ENCODE measurements at regions not wholly inside any gene's neighbourhood (a gene's known extent, or its start where the extent isn't known, plus 50 kb on each side); places are given as distances from the start of the nearest gene placed in this dataset.
"Not testable (repeated sequence)": the region's sequence is repeated elsewhere in the genome, so short reads cannot be mapped to it uniquely, and the experiment has no call there.

DNA sequence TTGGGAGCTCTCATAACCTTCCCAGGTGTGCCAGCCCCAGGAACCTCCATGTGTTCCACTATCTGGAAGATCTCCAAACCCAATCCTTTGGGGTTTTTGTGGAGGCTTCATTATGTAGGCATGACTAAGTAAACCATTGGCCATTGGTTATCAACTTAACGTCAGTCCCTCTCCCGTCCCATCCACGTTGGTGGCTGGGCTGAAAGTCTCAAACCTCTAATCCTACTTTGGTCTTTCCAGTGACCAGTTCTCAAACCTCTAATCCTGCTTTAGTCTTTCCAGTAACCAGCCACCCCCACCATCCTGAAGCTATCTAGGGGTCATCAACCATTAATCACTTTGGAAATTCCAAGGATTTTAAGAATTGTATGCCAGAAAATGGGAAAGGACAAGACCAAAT lies 704.7 kb upstream of the TMEFF2 start:
- Histone ChIP-seq H3K36me3 (ENCODE audit: control insufficient read depth in 2 of 2, extremely low read depth in 1 of 2, insufficient read depth in 1 of 2, low read length in 1 of 2) (no peaks in the 10 kb centered on the region), H3K4me1 (ENCODE audit: control insufficient read depth in 1 of 2, extremely low read depth in 1 of 2, insufficient read depth in 2 of 2, low read length in 2 of 2) (no peaks in the 10 kb centered on the region), H3K27me3 (replicated peaks in 1 of 2; ENCODE audit: control insufficient read depth in 2 of 2, extremely low read depth in 1 of 2, insufficient read depth in 2 of 2, low read length in 1 of 2) (no peaks in the 10 kb centered on the region), H3K9me3 (no peaks in the 10 kb centered on the region), H3K27ac (ENCODE audit: low read length) (no peak overlapping the region), H3K4me3 (ENCODE audit: control insufficient read depth in 1 of 2, extremely low read depth in 1 of 2, low read length in 1 of 2) (no peak overlapping the region)
- ChIA-PET POLR2A (no interaction called here), CTCF (no interaction called here)
- no peak for ATAC-seq (replicated peaks in 1 of 4)
- Mint-ChIP-seq H3K27ac (no peak overlapping the region), H3K4me3 (no peak overlapping the region), H3K9me3 (peaks cover 0 to under 1% (median 0%) of the 10 kb centered on the region in 3 donors), H3K4me1 (no peaks in the 10 kb centered on the region), H3K36me3 (no peaks in the 10 kb centered on the region), H3K27me3 (no peaks in the 10 kb centered on the region)
- no peak for DNase-seq
- 61% methylated on average over 3 of the region's 3 CpGs for WGBS (ENCODE audit: insufficient coverage)

DNA sequence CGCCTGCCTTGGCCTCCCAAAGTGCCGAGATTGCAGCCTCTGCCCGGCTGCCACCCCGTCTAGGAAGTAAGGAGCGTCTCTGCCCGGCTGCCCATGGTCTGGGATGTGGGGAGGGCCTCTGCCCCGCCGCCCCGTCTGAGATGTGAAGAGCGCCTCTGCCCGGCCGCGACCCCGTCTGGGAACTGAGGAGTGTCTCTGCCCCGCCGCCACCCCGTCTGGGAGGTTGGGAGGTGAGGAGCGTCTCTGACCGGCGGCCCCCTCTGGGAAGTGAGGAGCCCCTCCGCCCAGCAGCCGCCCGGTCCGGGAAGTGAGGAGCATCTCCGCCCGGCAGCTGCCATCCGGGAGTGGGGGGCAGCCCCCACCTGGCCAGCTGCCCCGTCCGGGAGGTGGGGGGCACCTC lies 699.2 kb upstream of the TMEFF2 start:
- ATAC-seq (replicated peaks in 1 of 4); DNase-seq; CTCF ChIA-PET: not testable (repeated sequence)

DNA sequence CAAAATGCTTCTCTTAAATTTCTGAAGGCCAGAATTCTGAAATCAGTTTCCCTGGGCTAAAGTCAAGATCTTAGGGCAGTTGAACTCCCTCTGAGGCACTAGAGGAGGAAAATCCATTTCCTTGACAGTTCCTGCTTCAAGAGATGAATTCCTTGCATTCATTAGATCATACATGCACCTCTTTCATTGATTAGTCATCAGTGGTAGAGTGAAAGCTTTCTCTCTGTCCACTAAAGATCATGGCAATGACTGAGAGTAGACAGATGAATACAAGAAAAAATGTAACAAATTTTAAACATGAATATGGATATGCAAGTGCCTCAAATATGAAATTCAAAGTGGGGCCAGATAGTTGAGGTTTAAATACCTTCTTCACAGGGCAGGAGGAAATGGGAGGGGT lies 693.4 kb upstream of the TMEFF2 start:
- no peaks in the 10 kb centered on the region for H3K27me3 Mint-ChIP-seq
- H3K4me1 Mint-ChIP-seq = no peaks in the 10 kb centered on the region
- ATAC-seq (replicated peaks in 1 of 4) = no peak
- Histone ChIP-seq H3K4me1 (ENCODE audit: control insufficient read depth in 1 of 2, extremely low read depth in 1 of 2, insufficient read depth in 2 of 2, low read length in 2 of 2) (no peaks in the 10 kb centered on the region), H3K27ac (ENCODE audit: low read length) (no peak overlapping the region), H3K27me3 (replicated peaks in 1 of 2; ENCODE audit: control insufficient read depth in 2 of 2, extremely low read depth in 1 of 2, insufficient read depth in 2 of 2, low read length in 1 of 2) (no peaks in the 10 kb centered on the region), H3K9me3 (no peaks in the 10 kb centered on the region), H3K4me3 (ENCODE audit: control insufficient read depth in 1 of 2, extremely low read depth in 1 of 2, low read length in 1 of 2) (no peak overlapping the region), H3K36me3 (ENCODE audit: control insufficient read depth in 2 of 2, extremely low read depth in 1 of 2, insufficient read depth in 1 of 2, low read length in 1 of 2) (no peaks in the 10 kb centered on the region)
- ChIA-PET CTCF (no interaction called here), POLR2A (no interaction called here)
- no peak overlapping the region for H3K27ac Mint-ChIP-seq
- no peak for DNase-seq
- H3K9me3 Mint-ChIP-seq = no peaks in the 10 kb centered on the region
- H3K36me3 Mint-ChIP-seq = no peaks in the 10 kb centered on the region
- no peak overlapping the region for H3K4me3 Mint-ChIP-seq

More for the DNA sequence above, 699.2 kb upstream of the TMEFF2 start:
- H3K4me1 ChIP-seq (ENCODE audit: control insufficient read depth in 1 of 2, extremely low read depth in 1 of 2, insufficient read depth in 2 of 2, low read length in 2 of 2); H3K4me3 ChIP-seq (ENCODE audit: control insufficient read depth in 1 of 2, extremely low read depth in 1 of 2, low read length in 1 of 2); H3K9me3 Mint-ChIP-seq; POLR2A ChIA-PET; H3K27me3 Mint-ChIP-seq; H3K36me3 ChIP-seq (ENCODE audit: control insufficient read depth in 2 of 2, extremely low read depth in 1 of 2, insufficient read depth in 1 of 2, low read length in 1 of 2); H3K4me1 Mint-ChIP-seq; H3K27ac ChIP-seq (ENCODE audit: low read length); H3K27ac Mint-ChIP-seq; H3K9me3 ChIP-seq; H3K4me3 Mint-ChIP-seq; H3K36me3 Mint-ChIP-seq; H3K27me3 ChIP-seq (replicated peaks in 1 of 2; ENCODE audit: control insufficient read depth in 2 of 2, extremely low read depth in 1 of 2, insufficient read depth in 2 of 2, low read length in 1 of 2): not testable (repeated sequence)
- WGBS (ENCODE audit: insufficient coverage) = 92% methylated on average over 6 of the region's 29 CpGs

DNA sequence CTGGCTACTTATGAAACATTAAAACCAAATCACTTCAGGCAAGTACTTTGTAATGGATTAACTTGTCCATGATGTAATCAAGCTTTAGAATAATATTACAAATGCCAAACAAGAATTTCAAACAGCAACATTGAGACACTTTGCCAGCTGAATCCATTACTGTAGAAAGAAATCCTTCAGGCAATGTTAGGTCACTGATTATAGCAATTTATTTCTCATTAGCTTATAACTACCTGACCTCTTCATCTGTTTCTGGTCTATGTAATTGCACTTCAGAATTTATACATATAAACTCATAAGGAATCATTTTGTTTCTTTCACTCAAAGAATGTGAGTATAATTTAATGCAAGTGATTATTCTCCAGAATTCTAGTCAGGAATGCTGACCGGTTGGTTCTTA lies 692.6 kb upstream of the TMEFF2 start:
- Histone ChIP-seq H3K27ac (ENCODE audit: low read length) (no peak overlapping the region), H3K9me3 (no peaks in the 10 kb centered on the region), H3K4me1 (ENCODE audit: control insufficient read depth in 1 of 2, extremely low read depth in 1 of 2, insufficient read depth in 2 of 2, low read length in 2 of 2) (no peaks in the 10 kb centered on the region), H3K27me3 (replicated peaks in 1 of 2; ENCODE audit: control insufficient read depth in 2 of 2, extremely low read depth in 1 of 2, insufficient read depth in 2 of 2, low read length in 1 of 2) (no peaks in the 10 kb centered on the region), H3K4me3 (ENCODE audit: control insufficient read depth in 1 of 2, extremely low read depth in 1 of 2, low read length in 1 of 2) (no peak overlapping the region), H3K36me3 (ENCODE audit: control insufficient read depth in 2 of 2, extremely low read depth in 1 of 2, insufficient read depth in 1 of 2, low read length in 1 of 2) (no peaks in the 10 kb centered on the region)
- Mint-ChIP-seq H3K36me3 (no peaks in the 10 kb centered on the region), H3K4me1 (no peaks in the 10 kb centered on the region), H3K27ac (no peak overlapping the region), H3K27me3 (no peaks in the 10 kb centered on the region), H3K4me3 (no peak overlapping the region), H3K9me3 (no peaks in the 10 kb centered on the region)
- no CpG with 5 or more reads among the region's 1 CpG for WGBS (ENCODE audit: insufficient coverage)
- POLR2A ChIA-PET = no interaction called here
- CTCF ChIA-PET = interaction anchor here in 1 of 2 donors (0.6 kb wide), 1 partner anchor 68 kb away, joined by 3 read pairs; no protein-coding TSS in a partner anchor
- DNase-seq (no peak), ATAC-seq (replicated peaks in 1 of 4) (no peak)

DNA sequence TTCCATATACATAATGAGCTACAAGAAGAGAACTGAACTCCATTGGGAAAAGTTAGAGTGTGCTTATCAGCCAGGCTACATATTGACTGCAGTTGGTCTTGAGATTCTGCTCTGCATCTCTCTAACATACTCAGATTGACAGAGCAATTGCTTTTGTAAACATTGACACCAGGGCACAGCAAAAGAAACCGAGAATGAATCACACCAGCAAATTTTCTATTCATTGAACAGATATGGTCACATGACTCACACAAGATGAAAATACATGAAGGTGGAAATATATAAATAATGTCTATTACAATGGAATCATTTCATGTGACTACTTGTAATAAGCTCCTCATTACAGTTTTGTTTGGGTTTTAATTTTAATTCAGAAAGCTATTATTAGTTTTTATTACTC lies 691.9 kb upstream of the TMEFF2 start:
- no CpG with 5 or more reads among the region's 1 CpG for WGBS (ENCODE audit: insufficient coverage)
- Histone ChIP-seq H3K4me3 (ENCODE audit: control insufficient read depth in 1 of 2, extremely low read depth in 1 of 2, low read length in 1 of 2) (no peak overlapping the region), H3K4me1 (ENCODE audit: control insufficient read depth in 1 of 2, extremely low read depth in 1 of 2, insufficient read depth in 2 of 2, low read length in 2 of 2) (no peaks in the 10 kb centered on the region), H3K9me3 (no peaks in the 10 kb centered on the region), H3K27me3 (replicated peaks in 1 of 2; ENCODE audit: control insufficient read depth in 2 of 2, extremely low read depth in 1 of 2, insufficient read depth in 2 of 2, low read length in 1 of 2) (no peaks in the 10 kb centered on the region), H3K36me3 (ENCODE audit: control insufficient read depth in 2 of 2, extremely low read depth in 1 of 2, insufficient read depth in 1 of 2, low read length in 1 of 2) (no peaks in the 10 kb centered on the region), H3K27ac (ENCODE audit: low read length) (no peak overlapping the region)
- Mint-ChIP-seq H3K4me3 (no peak overlapping the region), H3K36me3 (no peaks in the 10 kb centered on the region), H3K4me1 (no peaks in the 10 kb centered on the region), H3K27me3 (no peaks in the 10 kb centered on the region), H3K27ac (no peak overlapping the region), H3K9me3 (no peaks in the 10 kb centered on the region)
- ATAC-seq (replicated peaks in 1 of 4) (no peak), DNase-seq (no peak)
- POLR2A ChIA-PET = no interaction called here
- CTCF ChIA-PET = no interaction called here

DNA sequence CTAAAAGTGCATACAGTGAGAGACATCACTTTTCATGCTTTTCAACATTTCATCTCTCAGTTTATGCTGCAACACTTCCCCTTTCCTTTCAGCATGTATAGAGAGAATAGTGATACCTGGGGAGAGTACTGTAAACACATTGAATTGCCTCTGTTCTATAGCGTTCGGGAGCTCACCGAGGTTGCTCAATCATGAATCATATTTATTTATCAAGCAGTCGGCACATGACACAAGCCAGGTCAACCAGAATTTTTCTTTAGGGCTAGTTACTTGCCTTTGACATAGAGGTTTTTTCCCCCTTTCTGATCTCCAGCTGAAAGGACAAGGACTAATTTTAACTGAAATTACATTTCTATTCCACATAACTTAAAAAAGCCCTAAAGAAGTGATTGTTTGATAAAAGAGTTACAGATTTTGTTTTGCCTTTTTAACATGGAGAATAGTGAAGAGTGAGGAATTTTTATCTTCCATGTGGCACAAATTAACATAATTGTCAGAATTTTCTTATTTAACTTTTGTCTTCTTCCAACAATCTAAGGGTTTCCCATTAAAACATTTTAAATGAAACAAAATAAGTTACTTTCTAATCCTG lies 690.9 kb upstream of the TMEFF2 start:
- Mint-ChIP-seq H3K4me3 (no peak overlapping the region), H3K36me3 (no peaks in the 10 kb centered on the region), H3K27ac (no peak overlapping the region), H3K9me3 (no peaks in the 10 kb centered on the region), H3K4me1 (no peaks in the 10 kb centered on the region), H3K27me3 (no peaks in the 10 kb centered on the region)
- Histone ChIP-seq H3K36me3 (ENCODE audit: control insufficient read depth in 2 of 2, extremely low read depth in 1 of 2, insufficient read depth in 1 of 2, low read length in 1 of 2) (no peaks in the 10 kb centered on the region), H3K4me1 (ENCODE audit: control insufficient read depth in 1 of 2, extremely low read depth in 1 of 2, insufficient read depth in 2 of 2, low read length in 2 of 2) (no peaks in the 10 kb centered on the region), H3K4me3 (ENCODE audit: control insufficient read depth in 1 of 2, extremely low read depth in 1 of 2, low read length in 1 of 2) (no peak overlapping the region), H3K27me3 (replicated peaks in 1 of 2; ENCODE audit: control insufficient read depth in 2 of 2, extremely low read depth in 1 of 2, insufficient read depth in 2 of 2, low read length in 1 of 2) (no peaks in the 10 kb centered on the region), H3K9me3 (no peaks in the 10 kb centered on the region), H3K27ac (ENCODE audit: low read length) (no peak overlapping the region)
- WGBS (ENCODE audit: insufficient coverage) = no CpG with 5 or more reads among the region's 4 CpGs
- ATAC-seq (replicated peaks in 1 of 4) (no peak), DNase-seq (no peak)
- POLR2A ChIA-PET = no interaction called here
- CTCF ChIA-PET = no interaction called here

DNA sequence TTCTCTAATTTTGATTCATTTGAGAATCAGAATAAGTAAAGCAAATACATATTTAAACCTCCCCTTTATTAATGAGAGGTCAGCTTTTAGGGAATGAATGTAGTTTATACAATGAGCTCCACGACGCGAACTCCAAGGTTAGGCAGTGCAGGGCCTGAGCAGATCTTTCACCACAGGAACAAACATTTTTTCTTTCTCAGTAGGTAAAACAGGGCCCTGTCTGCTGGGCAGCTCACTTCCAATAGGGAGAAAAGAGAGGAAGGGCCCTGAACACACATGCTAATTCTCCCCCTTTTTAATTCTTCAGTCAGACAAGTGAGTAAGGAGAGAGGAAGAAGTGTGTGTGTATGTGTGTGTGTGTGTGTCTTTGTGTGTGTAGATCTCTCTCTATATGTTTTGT lies 682.4 kb upstream of the TMEFF2 start:
- WGBS (ENCODE audit: insufficient coverage) = no CpG with 5 or more reads among the region's 3 CpGs
- CTCF ChIA-PET = interaction anchor here in 1 of 2 donors (0.6 kb wide), 1 partner anchor 124 kb away, joined by 8 read pairs; no protein-coding TSS in a partner anchor
- Histone ChIP-seq H3K36me3 (ENCODE audit: control insufficient read depth in 2 of 2, extremely low read depth in 1 of 2, insufficient read depth in 1 of 2, low read length in 1 of 2) (no peaks in the 10 kb centered on the region), H3K4me1 (ENCODE audit: control insufficient read depth in 1 of 2, extremely low read depth in 1 of 2, insufficient read depth in 2 of 2, low read length in 2 of 2) (no peaks in the 10 kb centered on the region), H3K4me3 (ENCODE audit: control insufficient read depth in 1 of 2, extremely low read depth in 1 of 2, low read length in 1 of 2) (no peak overlapping the region), H3K9me3 (no peaks in the 10 kb centered on the region), H3K27me3 (replicated peaks in 1 of 2; ENCODE audit: control insufficient read depth in 2 of 2, extremely low read depth in 1 of 2, insufficient read depth in 2 of 2, low read length in 1 of 2) (no peaks in the 10 kb centered on the region), H3K27ac (ENCODE audit: low read length) (no peak overlapping the region)
- Mint-ChIP-seq H3K27ac (no peak overlapping the region), H3K9me3 (peaks cover 0 to 7% (median 1%) of the 10 kb centered on the region in 3 donors), H3K27me3 (no peaks in the 10 kb centered on the region), H3K36me3 (no peaks in the 10 kb centered on the region), H3K4me1 (no peaks in the 10 kb centered on the region), H3K4me3 (no peak overlapping the region)
- ATAC-seq (replicated peaks in 1 of 4) = no peak
- POLR2A ChIA-PET = no interaction called here
- DNase-seq = no peak

Measured in T-cell (primary cell).